Adrenal gland (tissue), 9 donors: ENCODE measurements at regions not wholly inside any gene's neighbourhood (a gene's known extent, or its start where the extent isn't known, plus 50 kb on each side); places are given as distances from the start of the nearest gene placed in this dataset.

Experiments used
- DNase-seq, 7 donors: peaks; one replicate each; pipeline ENCODE4 v3.0.0-alpha.2; 2019 to 2020
- H3K27ac ChIP-seq, 5 donors: fragments of 200-600 bp; sonication (generic) in 4 of 5; 1 replicate in 3 of 5; 2 replicates in 2 of 5; pipeline versions ENCODE4 v1.5.1 to v1.8.0; 2016 to 2020; ENCODE audit warnings: mild to moderate bottlenecking in 1 of 5
- H3K27me3 ChIP-seq: fragments of 200-600 bp; 2 replicates; pipeline ENCODE4 v1.8.0; 2021
- H3K36me3 ChIP-seq, 2 donors: fragments of 200-600 bp; replicated peaks in 1 of 2; 1 replicate in 1 of 2; 2 replicates in 1 of 2; pipeline versions ENCODE4 v1.5.1 to v1.8.0; 2018 to 2022
- H3K4me1 ChIP-seq, 2 donors: fragments of 200-600 bp; replicated peaks in 1 of 2; 1 replicate in 1 of 2; 2 replicates in 1 of 2; pipeline versions ENCODE4 v1.5.1 to v1.8.0; 2018 to 2021
- H3K4me3 ChIP-seq, 4 donors: fragments of 200-600 bp; sonication (generic) in 3 of 4; one replicate each; pipeline ENCODE4 v1.5.1; 2016 to 2018
- H3K9me3 ChIP-seq, 3 donors: fragments of 200-600 bp; sonication (generic) in 1 of 3; replicated peaks in 1 of 3; 1 replicate in 2 of 3; 2 replicates in 1 of 3; pipeline versions ENCODE4 v1.5.1 to v1.8.0; 2016 to 2021
- POLR2A ChIP-seq, 2 donors: fragments of 450-650 bp; IDR thresholded peaks; one replicate each; pipeline ENCODE4 v1.6.1; 2017; ENCODE audit warnings: antibody characterized with exemption in 2 of 2, mild to moderate bottlenecking in 2 of 2, moderate library complexity in 1 of 2
- WGBS, 4 donors: extraction: QIAGEN DNeasy Blood & Tissue Kit in 2 of 4; methylation state at CpG; one replicate each; pipeline versions ENCODE4 v1.1.5 to v1.1.7; 2013 to 2017; 5-methylcytosine and 5-hydroxymethylcytosine counted together
- intact Hi-C, 2 donors: fragments of 100-400 bp; cut with DNase I; formaldehyde crosslinking; loops; one replicate each; pipeline versions ENCODE4 v1.14.1 to v1.15.0; 2022 to 2023
- TF ChIP-seq, protein P1 (sequence below), 6 experiments: fragments of 450-650 bp in 4 of 6; fragments of 200-600 bp in 2 of 6; sonication (generic) in 1 of 6; IDR thresholded peaks; 1 replicate in 5 of 6; 2 replicates in 1 of 6; pipeline versions ENCODE4 v1.5.1 to v1.8.0; 2016 to 2021; ENCODE audit warnings: antibody characterized with exemption in 6 of 6, mild to moderate bottlenecking in 2 of 6, moderate library complexity in 1 of 6
- donor health status: healthy with polysubstance abuse.
- donor health status: Bipolar disorder and iron deficiency.
- donor health status: DM: yes; HTN: yes; CAD: no.
- donor health status: DM: no; HTN: no; CAD: no.
- donor health status: DM: no; HTN: no; CAD: no.

DNA sequence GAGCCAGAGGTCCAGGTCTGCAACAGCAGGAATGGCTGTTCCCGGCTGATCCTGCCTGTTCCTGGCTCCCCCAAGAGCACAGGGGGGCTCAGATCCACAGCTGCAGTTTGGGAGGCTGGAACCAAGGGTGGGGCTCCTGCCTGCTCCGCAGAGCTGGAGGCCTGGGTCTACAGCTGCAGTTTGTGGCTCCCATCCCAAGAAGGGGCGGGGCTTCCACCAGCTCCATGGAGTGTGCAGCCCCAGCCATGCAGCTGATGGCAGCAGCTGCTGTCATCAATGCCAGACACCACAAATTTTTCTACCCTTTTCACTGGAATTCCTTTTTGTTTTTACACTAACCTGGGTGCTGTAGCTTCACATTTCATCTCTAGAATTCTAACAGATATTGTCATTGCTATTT is 135.4 kb upstream of the KIF2B start:
- TF ChIP-seq, protein P1, sequence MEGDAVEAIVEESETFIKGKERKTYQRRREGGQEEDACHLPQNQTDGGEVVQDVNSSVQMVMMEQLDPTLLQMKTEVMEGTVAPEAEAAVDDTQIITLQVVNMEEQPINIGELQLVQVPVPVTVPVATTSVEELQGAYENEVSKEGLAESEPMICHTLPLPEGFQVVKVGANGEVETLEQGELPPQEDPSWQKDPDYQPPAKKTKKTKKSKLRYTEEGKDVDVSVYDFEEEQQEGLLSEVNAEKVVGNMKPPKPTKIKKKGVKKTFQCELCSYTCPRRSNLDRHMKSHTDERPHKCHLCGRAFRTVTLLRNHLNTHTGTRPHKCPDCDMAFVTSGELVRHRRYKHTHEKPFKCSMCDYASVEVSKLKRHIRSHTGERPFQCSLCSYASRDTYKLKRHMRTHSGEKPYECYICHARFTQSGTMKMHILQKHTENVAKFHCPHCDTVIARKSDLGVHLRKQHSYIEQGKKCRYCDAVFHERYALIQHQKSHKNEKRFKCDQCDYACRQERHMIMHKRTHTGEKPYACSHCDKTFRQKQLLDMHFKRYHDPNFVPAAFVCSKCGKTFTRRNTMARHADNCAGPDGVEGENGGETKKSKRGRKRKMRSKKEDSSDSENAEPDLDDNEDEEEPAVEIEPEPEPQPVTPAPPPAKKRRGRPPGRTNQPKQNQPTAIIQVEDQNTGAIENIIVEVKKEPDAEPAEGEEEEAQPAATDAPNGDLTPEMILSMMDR (IDR thresholded peaks at IDR 0.05), result no peak
- TF ChIP-seq POLR2A (IDR thresholded peaks at IDR 0.05), result no peak
- no peaks in the 10 kb centered on the region for H3K4me1 ChIP-seq
- H3K4me3 ChIP-seq, result no peak overlapping the region
- H3K9me3 ChIP-seq, result no peaks in the 10 kb centered on the region
- intact Hi-C loops, result no loop called here
- H3K27me3 ChIP-seq, result no peaks in the 10 kb centered on the region
- H3K36me3 ChIP-seq, result no peaks in the 10 kb centered on the region
- H3K27ac ChIP-seq, result no peak overlapping the region
- WGBS, 4 donors, result 30 to 79% (median 74%) methylated on average over 1 to 3 of the region's 3 CpGs
- no peak for DNase-seq

DNA sequence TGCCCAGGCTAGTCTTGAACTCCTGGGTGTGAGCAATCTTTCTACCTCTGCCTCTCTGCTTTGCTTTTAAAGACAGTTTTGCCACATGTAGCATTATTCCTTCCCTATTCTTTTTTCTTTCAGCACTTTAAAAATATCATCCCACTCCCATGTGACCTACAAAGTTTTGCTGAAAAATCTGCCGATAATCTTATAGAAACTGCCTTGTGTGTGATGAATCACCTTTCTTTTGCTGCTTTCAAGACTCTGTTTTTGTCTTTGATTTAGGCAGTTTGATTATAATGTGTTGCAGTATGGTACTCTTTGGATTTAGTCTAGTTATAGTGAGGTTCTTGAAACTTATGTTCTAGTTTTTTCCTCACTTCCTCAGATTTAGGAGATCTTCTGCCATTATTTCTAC is 142.0 kb upstream of the KIF2B start:
- no peak for DNase-seq
- H3K9me3 ChIP-seq, result no peaks in the 10 kb centered on the region
- WGBS, 4 donors, result 77 to 92% (median 88%) methylated on average over 1 of the region's 1 CpG
- no peak for TF ChIP-seq POLR2A (IDR thresholded peaks at IDR 0.05)
- TF ChIP-seq, protein P1 (IDR thresholded peaks at IDR 0.05), result no peak
- H3K36me3 ChIP-seq, result no peaks in the 10 kb centered on the region
- no peak overlapping the region for H3K4me3 ChIP-seq
- intact Hi-C loops, result no loop called here
- H3K4me1 ChIP-seq, result no peaks in the 10 kb centered on the region
- H3K27me3 ChIP-seq, result no peaks in the 10 kb centered on the region
- no peak overlapping the region for H3K27ac ChIP-seq

DNA sequence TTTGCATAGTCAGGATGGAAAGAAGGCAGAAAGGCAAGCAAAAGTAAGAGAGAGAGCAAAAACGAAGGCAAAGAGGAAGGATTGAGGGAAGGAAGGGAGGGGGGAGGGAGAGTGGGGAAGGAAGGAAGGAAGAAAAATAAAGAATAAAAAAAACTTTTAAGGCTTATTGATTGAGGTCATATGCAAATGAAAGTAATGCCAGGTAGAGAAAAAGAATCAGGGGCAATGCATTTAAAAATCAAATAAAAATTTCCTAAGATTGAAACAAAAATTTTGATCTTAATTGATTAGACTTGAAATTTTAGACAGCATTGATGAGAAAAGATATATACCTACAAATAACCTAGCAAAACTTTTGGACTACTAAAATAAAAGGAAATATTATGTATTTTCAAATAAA is 153.9 kb upstream of the KIF2B start:
- WGBS, 4 donors, result 43 to 58% (median 47%) methylated on average over 1 of the region's 1 CpG
- H3K4me1 ChIP-seq, result no peaks in the 10 kb centered on the region
- no peak for DNase-seq
- no peak overlapping the region for H3K27ac ChIP-seq
- no peaks in the 10 kb centered on the region for H3K27me3 ChIP-seq
- TF ChIP-seq POLR2A (IDR thresholded peaks at IDR 0.05), result no peak
- TF ChIP-seq, protein P1 (IDR thresholded peaks at IDR 0.05), result no peak
- intact Hi-C loops, result no loop called here
- no peak overlapping the region for H3K4me3 ChIP-seq
- H3K9me3 ChIP-seq, result no peaks in the 10 kb centered on the region
- no peaks in the 10 kb centered on the region for H3K36me3 ChIP-seq

DNA sequence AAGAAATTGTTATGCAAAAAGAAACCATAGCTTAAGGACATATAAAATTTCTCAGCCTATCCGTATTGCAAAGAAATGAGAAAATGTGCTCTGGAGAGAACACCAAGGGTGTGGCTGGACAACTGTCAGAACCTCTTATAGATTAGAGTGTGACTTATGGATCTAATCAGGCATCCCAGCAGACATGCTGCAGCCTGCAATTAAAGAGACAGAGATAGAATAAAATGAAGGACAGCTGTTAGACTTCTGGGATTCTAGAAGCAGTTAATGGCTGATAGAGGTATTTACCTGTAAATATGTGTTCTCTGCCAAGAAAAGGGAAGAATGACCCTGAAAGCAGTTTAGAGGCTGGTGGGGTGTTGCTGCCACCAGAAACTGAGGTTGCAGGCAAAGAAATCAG is 160.1 kb upstream of the KIF2B start:
- no peaks in the 10 kb centered on the region for H3K9me3 ChIP-seq
- no peaks in the 10 kb centered on the region for H3K4me1 ChIP-seq
- TF ChIP-seq POLR2A (IDR thresholded peaks at IDR 0.05), result no peak
- TF ChIP-seq, protein P1 (IDR thresholded peaks at IDR 0.05), result no peak
- no peaks in the 10 kb centered on the region for H3K36me3 ChIP-seq
- intact Hi-C loops, result no loop called here
- DNase-seq, result no peak
- no peak overlapping the region for H3K4me3 ChIP-seq
- H3K27ac ChIP-seq, result no peak overlapping the region
- 56 to 82% (median 65%) methylated on average over 1 of the region's 1 CpG for WGBS, 4 donors
- H3K27me3 ChIP-seq, result no peaks in the 10 kb centered on the region
